ENCODE measurements at regions not wholly inside any gene's neighbourhood (a gene's known extent, or its start where the extent isn't known, plus 50 kb on each side); places are given as distances from the start of the nearest gene placed in this dataset.

- Mint-ChIP-seq H3K4me3 (no peak overlapping the region), H3K27me3 (no peaks in the 10 kb centered on the region), H3K9me3 (no peaks in the 10 kb centered on the region), H3K27ac (no peak overlapping the region), H3K4me1 (peaks cover 25% of the 10 kb centered on the region), H3K36me3 (ENCODE audit: low read depth) (no peaks in the 10 kb centered on the region)
- intact Hi-C loops (cut with micrococcal nuclease) = loop anchor here (2.0 kb wide), 1 partner anchor 15 kb away; no protein-coding TSS in a partner anchor
- ChIA-PET POLR2A (no interaction called here), CTCF (no interaction called here)
- no peak for TF ChIP-seq CTCF (IDR thresholded peaks at IDR 0.05)
- DNase-seq = no peak
- no peak for ATAC-seq (ENCODE audit: low read depth)
Observed at GRCh38 chr13:80033951-80034350, 307.0 kb downstream of the SPRY2 start.

DNA sequence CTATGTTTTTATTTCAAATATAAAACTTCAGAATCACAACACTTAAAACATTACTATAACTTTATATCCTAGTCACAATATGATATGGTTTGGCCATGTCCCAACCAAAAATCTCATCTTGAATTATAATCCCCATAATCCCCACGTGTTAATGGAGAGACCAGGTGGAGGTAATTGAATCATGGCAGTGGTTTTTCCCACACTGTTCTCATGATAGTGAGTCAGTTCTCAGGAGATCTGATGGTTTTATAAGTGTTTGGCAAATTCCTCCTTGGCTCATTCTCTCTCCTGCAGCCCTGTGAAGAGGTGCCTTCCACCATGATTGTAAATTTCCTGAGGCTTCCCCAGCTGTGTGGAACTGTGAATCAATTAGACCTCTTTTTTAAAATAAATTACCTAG is 307.6 kb downstream of the SPRY2 start:
- no peak for DNase-seq
- no peak overlapping the region for H3K27ac Mint-ChIP-seq
- ChIA-PET CTCF (no interaction called here), POLR2A (no interaction called here)
- no peak overlapping the region for H3K4me3 Mint-ChIP-seq
- H3K36me3 Mint-ChIP-seq (ENCODE audit: low read depth) = no peaks in the 10 kb centered on the region
- ATAC-seq (ENCODE audit: low read depth) = no peak
- intact Hi-C loops (cut with micrococcal nuclease) = loop anchor here (2.0 kb wide), 1 partner anchor 16 kb away; no protein-coding TSS in a partner anchor
- no peaks in the 10 kb centered on the region for H3K27me3 Mint-ChIP-seq
- peaks cover 19% of the 10 kb centered on the region for H3K4me1 Mint-ChIP-seq
- no peaks in the 10 kb centered on the region for H3K9me3 Mint-ChIP-seq
- TF ChIP-seq CTCF (IDR thresholded peaks at IDR 0.05) = no peak

GRCh38 chr13:80030491-80030890 is 310.4 kb downstream of the SPRY2 start:
- ChIA-PET CTCF (no interaction called here), POLR2A (no interaction called here)
- Mint-ChIP-seq H3K27ac (no peak overlapping the region), H3K36me3 (ENCODE audit: low read depth) (no peaks in the 10 kb centered on the region), H3K27me3 (no peaks in the 10 kb centered on the region), H3K4me1 (no peaks in the 10 kb centered on the region), H3K9me3 (no peaks in the 10 kb centered on the region), H3K4me3 (no peak overlapping the region)
- DNase-seq (no peak), ATAC-seq (ENCODE audit: low read depth) (no peak)
- TF ChIP-seq CTCF (IDR thresholded peaks at IDR 0.05) = no peak
- intact Hi-C loops (cut with micrococcal nuclease) = no loop called here

DNA sequence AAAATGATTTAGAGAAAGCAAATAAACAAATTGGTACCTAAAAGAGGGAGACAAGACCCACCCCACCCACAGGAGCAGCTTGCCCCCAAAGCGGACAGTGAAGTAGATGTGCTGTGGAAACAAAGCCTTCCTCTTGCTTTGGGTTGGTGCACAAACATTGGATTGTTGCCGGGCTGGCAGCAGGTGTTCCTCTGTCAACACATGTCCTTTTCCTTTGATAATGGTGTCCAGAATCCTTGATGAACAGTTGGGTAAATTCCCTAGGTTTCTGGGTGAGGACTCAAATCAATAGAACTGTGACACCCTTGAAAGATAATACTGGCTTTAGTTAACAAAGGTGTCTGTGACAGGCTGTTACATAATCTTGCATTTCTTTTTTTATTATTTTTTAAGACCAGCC is 311.8 kb downstream of the SPRY2 start:
- ATAC-seq (ENCODE audit: low read depth) (no peak), DNase-seq (no peak)
- ChIA-PET CTCF (no interaction called here), POLR2A (no interaction called here)
- Mint-ChIP-seq H3K27me3 (no peaks in the 10 kb centered on the region), H3K36me3 (ENCODE audit: low read depth) (no peaks in the 10 kb centered on the region), H3K4me1 (no peaks in the 10 kb centered on the region), H3K27ac (no peak overlapping the region), H3K4me3 (no peak overlapping the region), H3K9me3 (no peaks in the 10 kb centered on the region)
- intact Hi-C loops (cut with micrococcal nuclease) = no loop called here
- TF ChIP-seq CTCF (IDR thresholded peaks at IDR 0.05) = no peak

GRCh38 chr13:80022146-80022545 is 318.8 kb downstream of the SPRY2 start:
- H3K4me3 Mint-ChIP-seq = no peak overlapping the region
- TF ChIP-seq CTCF (IDR thresholded peaks at IDR 0.05) = no peak
- H3K27me3 Mint-ChIP-seq = no peaks in the 10 kb centered on the region

More at GRCh38 chr13:80022146-80022545, 318.8 kb downstream of the SPRY2 start:
- ChIA-PET CTCF (no interaction called here), POLR2A (no interaction called here)
- H3K9me3 Mint-ChIP-seq = peaks cover 1% of the 10 kb centered on the region
- intact Hi-C loops (cut with micrococcal nuclease) = no loop called here
- no peak overlapping the region for H3K27ac Mint-ChIP-seq
- DNase-seq (no peak), ATAC-seq (ENCODE audit: low read depth) (no peak)
- H3K36me3 Mint-ChIP-seq (ENCODE audit: low read depth) = no peaks in the 10 kb centered on the region
- H3K4me1 Mint-ChIP-seq = no peaks in the 10 kb centered on the region
